CD14-positive monocyte (primary cell): ENCODE measurements at regions not wholly inside any gene's neighbourhood (a gene's known extent, or its start where the extent isn't known, plus 50 kb on each side); places are given as distances from the start of the nearest gene placed in this dataset.

Experiments used
- DNase-seq, 3 donors: peaks; one replicate each; pipeline ENCODE4 v3.0.0-alpha.2; 2011 to 2022
- H2AFZ ChIP-seq: 2 replicates; pipeline ENCODE4 v1.6.0; 2012; ENCODE audit warnings: mild to moderate bottlenecking, low read depth, low read length, inconsistent platforms; ENCODE audit not compliant: insufficient read depth, poor library complexity, severe bottlenecking
- H3K27ac ChIP-seq, 2 donors: 1 replicate in 1 of 2; 2 replicates in 1 of 2; pipeline ENCODE4 v1.5.1; 2012 to 2013; ENCODE audit warnings: low read length in 2 of 2, control low read depth in 1 of 2, inconsistent platforms in 1 of 2, low read depth in 1 of 2, mild to moderate bottlenecking in 1 of 2
- H3K27me3 ChIP-seq, 2 donors: one replicate each; pipeline versions ENCODE4 v1.6.0 to v1.6.1; 2011 to 2013; ENCODE audit warnings: low read length in 2 of 2; ENCODE audit not compliant: control insufficient read depth in 2 of 2, insufficient read depth in 2 of 2
- H3K36me3 ChIP-seq, 2 donors: replicated peaks in 1 of 2; 1 replicate in 1 of 2; 2 replicates in 1 of 2; pipeline versions ENCODE4 v1.5.1 to v1.6.1; 2012 to 2013; ENCODE audit warnings: low read length in 2 of 2, control low read depth in 1 of 2, inconsistent platforms in 1 of 2, mild to moderate bottlenecking in 1 of 2; ENCODE audit not compliant: insufficient read depth in 2 of 2, control insufficient read depth in 1 of 2
- H3K4me1 ChIP-seq, 2 donors: 1 replicate in 1 of 2; 2 replicates in 1 of 2; pipeline versions ENCODE4 v1.5.1 to v1.6.1; 2012 to 2013; ENCODE audit warnings: low read length in 2 of 2, control low read depth in 1 of 2, inconsistent platforms in 1 of 2, mild to moderate bottlenecking in 1 of 2, moderate library complexity in 1 of 2; ENCODE audit not compliant: insufficient read depth in 2 of 2, control insufficient read depth in 1 of 2
- H3K4me2 ChIP-seq: replicated peaks from 2 replicates; pipeline ENCODE3; 2012; ENCODE audit warnings: low read length, moderate library complexity, mild to moderate bottlenecking; ENCODE audit not compliant: poor library complexity, severe bottlenecking; ENCODE audit errors: extremely low read depth
- H3K4me3 ChIP-seq, 3 experiments: fragments of 200-600 bp in 1 of 3; sonication (generic) in 1 of 3; replicated peaks in 1 of 3; 1 replicate in 2 of 3; 2 replicates in 1 of 3; pipeline ENCODE4 v1.5.1; 2011 to 2013; ENCODE audit warnings: low read length in 3 of 3, mild to moderate bottlenecking in 3 of 3, control low read depth in 2 of 3, low read depth in 2 of 3, inconsistent platforms in 1 of 3, moderate library complexity in 1 of 3
- H3K79me2 ChIP-seq: 2 replicates; pipeline ENCODE4 v1.6.0; 2012; ENCODE audit warnings: mild to moderate bottlenecking, control low read depth, inconsistent platforms, low read length, moderate library complexity; ENCODE audit not compliant: insufficient read depth
- H3K9ac ChIP-seq: 2 replicates; pipeline ENCODE4 v1.6.0; 2017; ENCODE audit warnings: low read length, mild to moderate bottlenecking; ENCODE audit not compliant: insufficient read depth, poor library complexity, severe bottlenecking
- H3K9me3 ChIP-seq, 2 donors: replicated peaks in 1 of 2; 1 replicate in 1 of 2; 2 replicates in 1 of 2; pipeline versions ENCODE4 v1.5.1 to v1.6.1; 2012 to 2013; ENCODE audit warnings: low read length in 2 of 2, control low read depth in 1 of 2; ENCODE audit not compliant: control insufficient read depth in 1 of 2, insufficient read depth in 1 of 2
- H4K20me1 ChIP-seq: 2 replicates; pipeline ENCODE4 v1.6.0; 2012; ENCODE audit warnings: mild to moderate bottlenecking, low read length, control low read depth, moderate library complexity; ENCODE audit not compliant: insufficient read depth
- H3K27ac Mint-ChIP-seq, 7 donors: one replicate each; pipeline ENCODE4 v1.8.0; 2020; ENCODE audit warnings: mild to moderate bottlenecking in 7 of 7, mixed read lengths in 7 of 7, moderate library complexity in 6 of 7, inconsistent platforms in 2 of 7
- H3K27me3 Mint-ChIP-seq, 3 donors: one replicate each; pipeline ENCODE4 v1.8.0; 2021 to 2022; ENCODE audit warnings: low read depth in 3 of 3, mild to moderate bottlenecking in 3 of 3, mixed read lengths in 3 of 3, moderate library complexity in 3 of 3, inconsistent platforms in 1 of 3
- H3K36me3 Mint-ChIP-seq, 2 donors: one replicate each; pipeline ENCODE4 v1.8.0; 2020; ENCODE audit warnings: mixed read lengths in 2 of 2, inconsistent platforms in 1 of 2, mild to moderate bottlenecking in 1 of 2
- H3K4me1 Mint-ChIP-seq: one replicate; pipeline ENCODE4 v1.8.0; 2020; ENCODE audit warnings: mild to moderate bottlenecking, mixed read lengths
- H3K4me3 Mint-ChIP-seq, 2 donors: one replicate each; pipeline ENCODE4 v1.8.0; 2020; ENCODE audit warnings: mild to moderate bottlenecking in 2 of 2, mixed read lengths in 2 of 2, moderate library complexity in 1 of 2
- H3K9me3 Mint-ChIP-seq, 7 donors: one replicate each; pipeline ENCODE4 v1.8.0; 2020 to 2022; ENCODE audit warnings: mixed read lengths in 7 of 7, mild to moderate bottlenecking in 6 of 7, moderate library complexity in 6 of 7, inconsistent platforms in 2 of 7
- CTCF ChIP-seq: fragments of 200-600 bp; IDR thresholded peaks from one replicate; pipeline ENCODE4 v1.8.0; 2022; ENCODE audit warnings: antibody characterized with exemption, mild to moderate bottlenecking
- WGBS: methylation state at CpG from one replicate; pipeline ENCODE4 v1.1.5; 2013; ENCODE audit warnings: missing lambda C conversion rate; ENCODE audit not compliant: insufficient coverage; 5-methylcytosine and 5-hydroxymethylcytosine counted together
- intact Hi-C, 2 donors: fragments of 100-400 bp; cut with micrococcal nuclease; formaldehyde crosslinking; loops; one replicate each; pipeline versions ENCODE4 v1.15.0 to v1.15.1; 2023

GRCh38 chr7:156129522-156129921 is 317.3 kb upstream of the SHH start:
- Mint-ChIP-seq H3K27ac (no peak overlapping the region), H3K4me3 (no peak overlapping the region), H3K27me3 (no peaks in the 10 kb centered on the region), H3K4me1 (no peaks in the 10 kb centered on the region), H3K9me3 (peaks cover 0 to 3% (median 0%) of the 10 kb centered on the region in 7 donors), H3K36me3 (no peaks in the 10 kb centered on the region)
- Histone ChIP-seq H4K20me1 (no peaks in the 10 kb centered on the region), H3K4me1 (no peaks in the 10 kb centered on the region), H2AFZ (no peak overlapping the region), H3K9me3 (no peaks in the 10 kb centered on the region), H3K79me2 (no peaks in the 10 kb centered on the region), H3K9ac (no peak overlapping the region), H3K4me2 (no peak overlapping the region), H3K27ac (no peak overlapping the region), H3K4me3 (no peak overlapping the region), H3K36me3 (no peaks in the 10 kb centered on the region), H3K27me3 (no peaks in the 10 kb centered on the region)
- intact Hi-C loops = no loop called here
- TF ChIP-seq CTCF = no peak
- 87% methylated on average over 12 of the region's 12 CpGs for WGBS
- DNase-seq = no peak

- no peaks in the 10 kb centered on the region for H3K36me3 Mint-ChIP-seq
- Histone ChIP-seq H3K27me3 (no peaks in the 10 kb centered on the region), H2AFZ (no peak overlapping the region), H3K4me1 (no peaks in the 10 kb centered on the region), H3K9ac (no peak overlapping the region), H3K9me3 (no peaks in the 10 kb centered on the region), H3K36me3 (no peaks in the 10 kb centered on the region), H3K4me3 (no peak overlapping the region), H3K4me2 (no peak overlapping the region), H4K20me1 (no peaks in the 10 kb centered on the region), H3K27ac (no peak overlapping the region), H3K79me2 (no peaks in the 10 kb centered on the region)
- no peak for TF ChIP-seq CTCF
- intact Hi-C loops = no loop called here
- 100% methylated on average over 6 of the region's 10 CpGs for whole genome bisulfite sequencing
- no peak overlapping the region for H3K4me3 Mint-ChIP-seq
- no peaks in the 10 kb centered on the region for H3K27me3 Mint-ChIP-seq
- H3K4me1 Mint-ChIP-seq = no peaks in the 10 kb centered on the region
- H3K9me3 Mint-ChIP-seq = peaks cover 0 to 5% (median 0%) of the 10 kb centered on the region in 7 donors
- H3K27ac Mint-ChIP-seq = no peak overlapping the region
- no peak for DNase-seq
These were observed 316.2 kb upstream of the SHH start for GRCh38 chr7:156128496-156128895.
